ENCODE measurements at regions not wholly inside any gene's neighbourhood (a gene's known extent, or its start where the extent isn't known, plus 50 kb on each side); places are given as distances from the start of the nearest gene placed in this dataset.
"Not testable (repeated sequence)": the region's sequence is repeated elsewhere in the genome, so short reads cannot be mapped to it uniquely, and the experiment has no call there.

GRCh38 chr13:52324831-52325230 is 81.1 kb downstream of the THSD1 start:
- H3K4me1 Mint-ChIP-seq, H3K27me3 Mint-ChIP-seq, H3K27ac Mint-ChIP-seq, DNase-seq, H3K4me3 Mint-ChIP-seq, H3K9me3 Mint-ChIP-seq, H3K36me3 Mint-ChIP-seq: not testable (repeated sequence)

DNA sequence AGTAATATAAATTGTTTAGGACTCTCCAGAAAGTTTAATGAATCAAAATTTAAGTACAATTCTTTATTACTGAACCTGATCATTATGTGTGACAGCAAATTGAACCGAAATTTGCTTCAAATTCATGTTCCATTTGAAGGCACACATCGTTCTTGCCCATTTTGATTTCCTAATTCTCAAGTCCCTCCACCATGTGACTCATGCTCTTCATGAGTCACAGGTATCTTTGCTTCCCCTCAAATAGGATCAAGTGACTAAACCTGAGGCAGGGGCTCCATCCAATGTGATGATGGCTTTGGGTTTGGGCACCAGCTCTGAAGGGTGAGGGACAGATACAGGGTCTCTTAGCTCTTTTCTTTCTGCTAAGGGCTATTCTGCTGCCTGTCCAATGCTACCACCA is 86.1 kb downstream of the THSD1 start:
- Mint-ChIP-seq H3K27ac (no peak overlapping the region), H3K4me1 (no peaks in the 10 kb centered on the region), H3K36me3 (no peaks in the 10 kb centered on the region), H3K9me3 (no peaks in the 10 kb centered on the region), H3K4me3 (no peak overlapping the region), H3K27me3 (peaks cover 8% of the 10 kb centered on the region)
- no peak for DNase-seq

GRCh38 chr13:52309833-52310232 is 96.1 kb downstream of the THSD1 start:
- not testable (repeated sequence) for H3K4me3 Mint-ChIP-seq, H3K9me3 Mint-ChIP-seq, H3K27ac Mint-ChIP-seq, H3K36me3 Mint-ChIP-seq, H3K4me1 Mint-ChIP-seq, H3K27me3 Mint-ChIP-seq, DNase-seq

DNA sequence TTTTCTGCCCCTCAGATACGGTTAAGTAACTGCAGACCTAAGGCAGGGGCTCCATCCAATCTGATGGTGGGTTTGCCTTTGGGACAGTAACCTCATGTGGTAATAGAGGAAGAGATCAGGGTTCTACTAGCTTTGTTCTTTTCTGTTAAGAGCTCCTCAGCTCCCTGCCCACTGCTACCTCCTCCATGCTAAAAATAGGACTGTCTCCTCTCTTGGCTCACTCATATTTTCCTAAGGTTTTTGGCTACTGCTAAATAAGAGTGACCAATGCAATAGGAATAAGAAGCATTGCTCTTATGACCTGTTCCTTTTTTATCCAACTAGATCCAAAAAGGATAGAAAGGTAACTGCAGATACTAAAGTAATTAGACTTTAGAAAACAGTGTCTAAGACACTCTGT is 99.6 kb downstream of the THSD1 start:
- peaks cover 10% of the 10 kb centered on the region for H3K9me3 Mint-ChIP-seq
- H3K27me3 Mint-ChIP-seq, H3K36me3 Mint-ChIP-seq, H3K4me3 Mint-ChIP-seq, H3K27ac Mint-ChIP-seq, H3K4me1 Mint-ChIP-seq, DNase-seq: not testable (repeated sequence)

- not testable (repeated sequence) for H3K27ac Mint-ChIP-seq, H3K9me3 Mint-ChIP-seq, H3K27me3 Mint-ChIP-seq, H3K4me1 Mint-ChIP-seq, H3K4me3 Mint-ChIP-seq, H3K36me3 Mint-ChIP-seq, DNase-seq
These were observed 102.9 kb downstream of the THSD1 start for GRCh38 chr13:52303098-52303497.

DNA sequence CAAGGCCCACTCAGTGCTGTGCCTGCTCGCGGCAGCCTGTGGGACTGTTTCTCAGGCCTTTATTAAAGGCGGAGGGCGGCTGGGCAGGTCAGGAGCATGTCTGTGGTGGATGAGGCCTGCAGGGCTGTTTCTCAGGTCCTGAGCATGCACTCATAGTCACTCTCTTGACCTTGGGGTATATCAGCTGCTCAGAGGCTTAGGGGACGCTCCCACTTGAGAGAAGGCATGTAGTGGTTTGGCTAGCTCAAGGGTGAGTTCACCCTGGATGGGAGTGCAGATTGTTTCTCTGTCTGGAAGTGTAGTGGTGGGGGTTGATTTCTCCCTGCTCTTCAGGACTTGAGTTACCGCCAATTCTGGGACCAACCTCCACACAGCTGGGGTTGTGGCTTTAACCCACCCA is 103.3 kb downstream of the THSD1 start:
- not testable (repeated sequence) for H3K27me3 Mint-ChIP-seq, DNase-seq, H3K4me3 Mint-ChIP-seq, H3K4me1 Mint-ChIP-seq, H3K27ac Mint-ChIP-seq, H3K9me3 Mint-ChIP-seq, H3K36me3 Mint-ChIP-seq

GRCh38 chr13:52301810-52302400 is 104.1 kb downstream of the THSD1 start:
- not testable (repeated sequence) for H3K36me3 Mint-ChIP-seq, H3K9me3 Mint-ChIP-seq, H3K4me3 Mint-ChIP-seq, DNase-seq, H3K27ac Mint-ChIP-seq, H3K4me1 Mint-ChIP-seq, H3K27me3 Mint-ChIP-seq

GRCh38 chr13:52298079-52298661 is 107.8 kb downstream of the THSD1 start:
- not testable (repeated sequence) for H3K36me3 Mint-ChIP-seq, H3K4me3 Mint-ChIP-seq, H3K9me3 Mint-ChIP-seq, DNase-seq, H3K4me1 Mint-ChIP-seq, H3K27me3 Mint-ChIP-seq, H3K27ac Mint-ChIP-seq

DNA sequence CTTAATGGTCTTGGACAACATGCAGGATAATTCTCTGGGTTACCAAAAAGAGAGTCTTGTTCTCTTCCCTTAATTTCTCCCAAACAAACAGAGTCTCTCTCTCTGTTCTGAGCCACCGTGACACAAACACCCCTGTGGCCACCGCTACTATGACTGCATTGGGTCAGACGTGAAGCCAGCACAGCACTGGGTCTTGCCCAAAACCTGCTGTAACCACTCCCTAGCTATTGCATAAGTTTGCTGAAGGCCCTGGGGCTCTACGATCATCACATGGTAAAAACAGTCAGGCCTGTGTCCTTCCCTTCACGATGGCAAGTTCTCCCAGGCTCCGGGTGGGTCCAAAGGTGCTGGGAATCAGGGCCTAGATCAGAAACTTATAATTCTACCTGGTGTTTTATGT is 117.1 kb downstream of the THSD1 start:
- H3K36me3 Mint-ChIP-seq, H3K27ac Mint-ChIP-seq, H3K9me3 Mint-ChIP-seq, H3K4me3 Mint-ChIP-seq, H3K4me1 Mint-ChIP-seq, DNase-seq: not testable (repeated sequence)
- peaks cover 19% of the 10 kb centered on the region for H3K27me3 Mint-ChIP-seq

DNA sequence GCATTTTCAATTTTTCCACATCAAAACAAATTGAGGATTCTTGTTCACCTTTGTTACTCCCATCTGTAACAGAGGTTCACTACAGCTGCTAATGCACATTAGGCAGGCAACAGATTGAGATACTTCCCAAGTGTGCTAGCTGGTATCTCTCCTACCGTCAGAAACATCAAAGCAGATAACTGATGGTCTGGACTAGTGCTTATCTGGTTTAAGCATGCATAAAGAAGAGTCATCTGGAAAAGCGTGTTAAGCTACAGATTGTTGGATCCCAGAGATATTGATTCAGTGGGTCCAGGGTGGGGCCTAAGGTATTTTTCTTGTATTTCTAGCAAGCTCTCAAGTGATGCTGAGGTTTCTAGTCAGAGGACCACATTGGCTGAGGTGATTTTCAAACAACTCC is 122.0 kb upstream of the NEK3 start:
- H3K4me1 Mint-ChIP-seq, H3K27me3 Mint-ChIP-seq, H3K36me3 Mint-ChIP-seq: not testable (repeated sequence)

DNA sequence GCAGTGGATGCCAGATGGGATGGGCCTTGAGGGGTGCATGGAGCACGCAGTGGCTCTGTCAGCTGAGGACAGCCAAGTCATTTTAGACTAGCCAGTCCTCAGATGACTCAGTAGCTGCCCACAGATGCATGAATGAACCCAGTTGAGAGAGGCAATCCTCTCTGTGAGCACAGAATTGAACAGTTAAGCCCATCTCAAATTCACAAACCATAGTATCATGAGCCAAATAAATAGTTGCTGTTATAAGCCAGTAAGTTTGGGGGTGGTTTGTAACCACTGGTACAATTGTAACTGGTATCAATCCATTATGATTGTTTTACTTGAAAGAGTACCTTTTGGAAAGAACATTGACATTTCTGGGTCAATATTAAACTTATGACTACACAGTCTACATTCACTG is 120.0 kb upstream of the NEK3 start:
- DNase-seq, H3K4me1 Mint-ChIP-seq, H3K4me3 Mint-ChIP-seq, H3K9me3 Mint-ChIP-seq, H3K27me3 Mint-ChIP-seq, H3K36me3 Mint-ChIP-seq, H3K27ac Mint-ChIP-seq: not testable (repeated sequence)

More for the DNA sequence above, 122.0 kb upstream of the NEK3 start:
- H3K9me3 Mint-ChIP-seq, DNase-seq, H3K27ac Mint-ChIP-seq, H3K4me3 Mint-ChIP-seq: not testable (repeated sequence)

DNA sequence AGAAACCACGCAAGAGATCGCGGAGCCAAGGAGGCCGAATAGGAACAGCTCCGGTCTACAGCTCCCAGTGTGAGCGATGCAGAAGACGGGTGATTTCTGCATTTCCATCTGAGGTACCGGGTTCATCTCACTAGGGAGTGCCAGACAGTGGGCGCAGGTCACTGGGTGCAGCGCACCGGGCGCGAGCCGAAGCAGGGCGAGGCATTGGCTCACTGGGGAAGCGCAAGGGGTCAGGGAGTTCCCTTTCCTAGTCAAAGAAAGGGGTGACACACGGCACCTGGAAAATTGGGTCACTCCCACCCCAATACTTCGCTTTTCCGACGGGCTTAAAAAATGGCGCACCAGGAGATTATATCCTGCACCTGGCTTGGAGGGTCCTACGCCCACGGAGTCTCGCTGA is 94.9 kb upstream of the NEK3 start:
- not testable (repeated sequence) for DNase-seq, H3K27me3 Mint-ChIP-seq, H3K9me3 Mint-ChIP-seq, H3K4me1 Mint-ChIP-seq, H3K27ac Mint-ChIP-seq, H3K36me3 Mint-ChIP-seq, H3K4me3 Mint-ChIP-seq

DNA sequence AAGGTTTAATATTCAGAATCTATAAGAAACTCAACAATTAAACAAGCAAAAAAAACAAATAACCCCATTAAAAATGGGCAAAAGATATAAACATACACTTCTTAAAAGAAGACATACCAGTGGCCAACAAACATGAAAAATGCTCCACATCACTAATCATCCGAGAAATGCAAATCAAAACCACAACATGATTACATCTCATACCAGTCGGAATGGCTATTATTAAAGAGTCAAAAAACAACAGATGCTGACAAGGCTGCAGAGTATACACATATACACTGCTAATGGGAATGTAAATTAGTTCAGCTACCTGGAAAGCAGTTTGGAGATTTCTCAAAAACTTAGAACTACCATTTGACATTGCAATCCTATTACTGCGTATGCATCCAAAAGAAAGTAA is 81.4 kb upstream of the NEK3 start:
- H3K4me3 Mint-ChIP-seq, H3K27ac Mint-ChIP-seq, H3K27me3 Mint-ChIP-seq, H3K9me3 Mint-ChIP-seq, H3K4me1 Mint-ChIP-seq, H3K36me3 Mint-ChIP-seq, DNase-seq: not testable (repeated sequence)

DNA sequence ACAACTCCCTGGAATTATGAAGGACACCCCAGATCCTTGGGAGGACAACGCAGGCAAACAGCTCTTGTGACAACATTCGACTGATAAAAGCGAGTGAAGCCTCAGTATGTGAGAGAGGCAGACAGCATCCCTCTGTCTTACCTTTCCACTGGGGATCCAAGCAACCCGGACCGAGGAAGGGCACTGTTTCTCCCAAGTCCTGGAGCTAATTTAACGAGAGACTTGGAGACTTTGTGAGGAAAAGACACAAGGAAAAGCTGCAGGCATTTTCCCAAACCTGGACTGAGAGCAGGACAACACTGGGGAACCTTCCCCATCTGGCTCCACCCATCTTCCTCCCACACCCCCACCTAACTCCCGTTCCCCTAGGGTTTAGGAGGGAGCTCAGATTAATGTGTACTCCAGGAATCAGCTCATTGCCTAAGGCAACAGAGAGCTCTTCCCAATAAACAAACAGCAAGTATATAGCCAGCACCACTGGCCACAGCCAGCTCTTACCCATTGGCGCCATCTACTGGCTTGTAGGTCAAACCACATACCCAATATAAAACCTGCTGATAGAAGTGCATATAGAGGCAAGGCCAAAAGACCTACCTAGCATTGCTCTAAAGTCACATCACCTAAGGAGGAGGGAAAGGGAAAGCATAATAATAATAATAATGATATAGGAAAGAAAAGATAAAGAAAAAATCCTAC is 76.7 kb upstream of the NEK3 start:
- H3K27ac Mint-ChIP-seq, H3K9me3 Mint-ChIP-seq, H3K36me3 Mint-ChIP-seq, H3K27me3 Mint-ChIP-seq, H3K4me3 Mint-ChIP-seq, H3K4me1 Mint-ChIP-seq: not testable (repeated sequence)
- peak; percentile 30 for DNase-seq

- DNase-seq, H3K36me3 Mint-ChIP-seq, H3K4me3 Mint-ChIP-seq, H3K4me1 Mint-ChIP-seq, H3K9me3 Mint-ChIP-seq, H3K27ac Mint-ChIP-seq, H3K27me3 Mint-ChIP-seq: not testable (repeated sequence)
These were observed 75.5 kb upstream of the NEK3 start for GRCh38 chr13:52234928-52235327.

DNA sequence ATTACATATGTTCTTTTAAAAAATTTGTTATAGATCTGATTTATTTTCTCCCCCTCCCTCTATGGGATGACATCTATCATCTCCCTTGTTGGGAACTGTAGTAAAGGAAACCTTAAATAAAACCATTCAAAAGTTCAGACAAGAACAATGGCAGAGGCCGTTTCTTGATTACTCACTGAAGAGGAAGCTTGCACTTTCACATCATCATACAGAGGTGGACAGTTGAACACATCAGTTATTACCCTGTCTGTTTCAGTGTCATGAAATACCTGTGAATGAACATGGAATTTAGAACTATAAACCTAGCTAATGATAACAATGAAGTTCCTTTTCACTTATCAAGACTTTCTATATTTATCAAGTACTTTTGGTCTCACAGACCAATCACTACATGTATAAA is 63.7 kb upstream of the NEK3 start:
- H3K4me3 Mint-ChIP-seq, H3K27ac Mint-ChIP-seq, H3K4me1 Mint-ChIP-seq, H3K27me3 Mint-ChIP-seq, H3K9me3 Mint-ChIP-seq, H3K36me3 Mint-ChIP-seq, DNase-seq: not testable (repeated sequence)
